ENCODE measurements at regions not wholly inside any gene's neighbourhood (a gene's known extent, or its start where the extent isn't known, plus 50 kb on each side); places are given as distances from the start of the nearest gene placed in this dataset.

GRCh38 chr15:54820098-54820497 lies 376.6 kb downstream of the RSL24D1 start:
- TF ChIP-seq SNAI2 (CRISPR knock-in tag; IDR thresholded peaks at IDR 0.05) (no peak), TOX (CRISPR knock-in tag; IDR thresholded peaks at IDR 0.05; ENCODE audit: borderline replicate concordance) (no peak)
- TF ChIP-seq, protein P1, sequence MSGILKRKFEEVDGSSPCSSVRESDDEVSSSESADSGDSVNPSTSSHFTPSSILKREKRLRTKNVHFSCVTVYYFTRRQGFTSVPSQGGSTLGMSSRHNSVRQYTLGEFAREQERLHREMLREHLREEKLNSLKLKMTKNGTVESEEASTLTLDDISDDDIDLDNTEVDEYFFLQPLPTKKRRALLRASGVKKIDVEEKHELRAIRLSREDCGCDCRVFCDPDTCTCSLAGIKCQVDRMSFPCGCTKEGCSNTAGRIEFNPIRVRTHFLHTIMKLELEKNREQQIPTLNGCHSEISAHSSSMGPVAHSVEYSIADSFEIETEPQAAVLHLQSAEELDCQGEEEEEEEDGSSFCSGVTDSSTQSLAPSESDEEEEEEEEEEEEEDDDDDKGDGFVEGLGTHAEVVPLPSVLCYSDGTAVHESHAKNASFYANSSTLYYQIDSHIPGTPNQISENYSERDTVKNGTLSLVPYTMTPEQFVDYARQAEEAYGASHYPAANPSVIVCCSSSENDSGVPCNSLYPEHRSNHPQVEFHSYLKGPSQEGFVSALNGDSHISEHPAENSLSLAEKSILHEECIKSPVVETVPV (CRISPR knock-in tag; IDR thresholded peaks at IDR 0.05), result no peak

Data from SK-N-SH treated with all-trans-retinoic acid at 6 μM for 48 hours (cell line).